ENCODE measurements at regions not wholly inside any gene's neighbourhood (a gene's known extent, or its start where the extent isn't known, plus 50 kb on each side); places are given as distances from the start of the nearest gene placed in this dataset.

DNA sequence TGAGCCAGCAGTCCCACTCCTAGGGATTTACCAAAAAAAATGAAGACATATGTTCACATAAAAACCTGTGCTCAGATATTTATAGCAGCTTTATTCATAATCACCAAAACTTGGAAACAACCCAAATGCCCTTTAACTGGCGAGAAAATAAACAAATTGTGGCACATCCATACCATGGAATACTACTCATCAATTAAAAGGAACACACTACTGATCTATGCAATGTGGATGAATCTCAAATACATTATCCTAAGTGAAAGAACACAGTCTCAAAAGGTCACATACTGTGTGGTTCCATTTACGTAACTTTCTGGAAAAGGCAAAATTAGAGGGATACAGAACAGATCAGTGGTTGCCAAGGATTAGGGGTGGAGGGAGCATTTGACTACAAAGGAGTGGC lies 394.5 kb downstream of the SHQ1 start:
- Mint-ChIP-seq H3K4me3 (no peak overlapping the region), H3K27ac (no peak overlapping the region), H3K4me1 (peaks cover 18% of the 10 kb centered on the region), H3K36me3 (no peaks in the 10 kb centered on the region), H3K9me3 (no peaks in the 10 kb centered on the region)
- no peak for DNase-seq (ENCODE audit: low spot score in 2 of 2)
- ATAC-seq, result no peak

DNA sequence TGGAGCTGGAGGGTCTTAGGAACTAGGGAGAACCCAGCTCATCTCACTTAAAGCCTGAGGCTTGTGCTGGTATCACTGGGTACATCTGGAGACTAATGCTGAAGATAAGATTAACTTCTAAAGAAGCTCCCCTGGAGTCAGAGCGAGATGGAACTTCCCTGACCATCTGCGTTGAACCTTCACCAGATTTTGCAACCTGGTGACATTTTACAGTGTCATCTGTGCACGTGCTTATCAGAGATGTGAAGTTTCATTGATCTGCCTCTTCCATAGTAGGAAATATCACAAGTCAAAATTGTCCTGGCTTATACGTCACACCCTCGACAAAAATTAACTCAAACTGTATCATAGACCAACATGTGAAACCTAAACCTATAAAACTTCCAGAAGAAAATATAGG lies 395.5 kb downstream of the SHQ1 start:
- Mint-ChIP-seq H3K27ac (no peak overlapping the region), H3K36me3 (peaks cover 2% of the 10 kb centered on the region), H3K4me1 (peaks cover 26% of the 10 kb centered on the region), H3K4me3 (no peak overlapping the region), H3K9me3 (no peaks in the 10 kb centered on the region)
- DNase-seq (ENCODE audit: low spot score in 2 of 2) (no peak), ATAC-seq (no peak)

DNA sequence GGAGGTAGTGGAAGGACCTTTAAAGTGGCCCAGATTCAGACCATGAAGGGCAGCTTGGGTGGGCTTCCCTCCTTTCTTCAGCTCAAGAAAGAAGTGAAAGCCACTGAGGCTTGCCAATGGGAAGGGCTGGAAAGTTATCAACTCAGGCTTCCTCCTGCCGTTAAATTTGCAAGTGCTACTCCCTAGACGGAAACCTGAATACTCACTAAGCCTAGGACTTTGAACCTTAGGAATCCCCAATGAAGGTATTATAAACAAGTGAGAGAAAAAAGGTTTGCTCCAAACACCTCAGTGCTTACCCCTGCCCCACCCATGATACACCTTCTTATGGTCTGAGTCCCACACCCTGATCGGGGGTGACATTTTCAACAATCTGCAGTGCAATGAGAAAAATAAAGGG lies 396.4 kb downstream of the SHQ1 start:
- Mint-ChIP-seq H3K27ac (no peak overlapping the region), H3K9me3 (no peaks in the 10 kb centered on the region), H3K4me3 (no peak overlapping the region), H3K4me1 (peaks cover 26% of the 10 kb centered on the region), H3K36me3 (peaks cover 7% of the 10 kb centered on the region)
- DNase-seq (ENCODE audit: low spot score in 2 of 2) (no peak), ATAC-seq (no peak)

DNA sequence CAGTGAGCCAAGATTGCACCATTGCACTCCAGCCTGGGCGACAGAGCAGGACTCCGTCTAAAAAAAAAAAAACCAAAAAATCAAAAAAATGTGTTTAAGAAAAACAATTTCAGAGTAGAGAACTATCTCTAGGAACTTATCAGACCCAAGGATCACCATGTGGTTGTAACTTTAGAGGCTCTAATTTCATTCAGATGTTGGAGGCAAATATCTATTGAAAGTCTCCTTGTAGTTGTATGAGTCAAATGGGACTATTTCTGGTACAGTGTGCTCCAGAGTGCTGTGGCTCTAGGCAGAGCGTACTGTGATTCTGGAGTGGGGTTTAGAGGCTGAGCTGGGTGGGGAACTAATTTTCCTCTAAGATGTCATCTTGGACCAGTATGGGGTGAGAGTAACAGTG lies 398.7 kb downstream of the SHQ1 start:
- Mint-ChIP-seq H3K9me3 (no peaks in the 10 kb centered on the region), H3K4me3 (no peak overlapping the region), H3K36me3 (peaks cover 29% of the 10 kb centered on the region), H3K4me1 (peaks cover 28% of the 10 kb centered on the region), H3K27ac (no peak overlapping the region)
- ATAC-seq (no peak), DNase-seq (ENCODE audit: low spot score in 2 of 2) (no peak)

DNA sequence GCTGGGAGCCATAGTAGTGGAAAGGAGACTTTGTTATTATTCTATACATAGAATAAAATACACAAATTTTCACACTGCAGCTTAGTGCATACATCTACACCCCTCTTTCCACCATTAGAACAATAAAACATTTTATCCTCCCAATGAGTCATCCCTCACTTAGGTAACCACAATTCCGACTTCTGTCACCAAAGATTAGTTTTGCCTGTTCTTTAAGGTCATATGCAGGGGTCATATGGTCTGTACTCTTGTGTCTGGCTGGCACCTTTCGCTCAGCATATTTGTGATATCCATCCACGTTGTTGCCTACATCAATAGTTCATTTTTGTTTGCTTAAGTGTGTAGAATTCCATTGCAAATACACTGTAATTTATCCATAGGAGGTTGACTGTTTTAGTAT lies 399.4 kb downstream of the SHQ1 start:
- ATAC-seq, result no peak
- peaks cover 35% of the 10 kb centered on the region for H3K4me1 Mint-ChIP-seq
- no peak overlapping the region for H3K27ac Mint-ChIP-seq
- no peaks in the 10 kb centered on the region for H3K9me3 Mint-ChIP-seq
- peaks cover 36% of the 10 kb centered on the region for H3K36me3 Mint-ChIP-seq
- DNase-seq (ENCODE audit: low spot score in 2 of 2), result no peak
- H3K4me3 Mint-ChIP-seq, result no peak overlapping the region

DNA sequence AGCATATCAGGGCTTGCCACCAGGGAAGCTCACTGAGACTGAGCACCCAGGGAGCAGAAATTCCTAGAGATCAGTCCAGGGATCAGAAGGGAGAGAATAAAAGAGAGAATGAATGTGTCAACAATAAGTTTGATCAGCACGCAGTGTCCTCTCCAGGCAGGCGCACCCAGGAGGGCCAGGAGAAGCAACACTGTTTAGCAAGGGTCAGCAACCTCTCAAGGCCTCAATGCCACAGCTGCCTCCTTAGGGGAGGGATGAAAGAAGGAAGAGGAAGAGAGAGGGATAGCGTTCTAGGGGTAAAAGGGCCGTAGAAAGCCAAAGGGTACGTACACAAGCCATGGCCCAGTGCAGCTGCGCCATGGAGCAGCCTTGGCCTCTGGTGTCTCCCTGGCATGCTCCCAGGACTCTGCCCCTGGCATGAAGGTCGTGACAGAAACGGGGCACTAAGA lies 399.8 kb downstream of the SHQ1 start:
- no peak overlapping the region for H3K27ac Mint-ChIP-seq
- peaks cover 40% of the 10 kb centered on the region for H3K36me3 Mint-ChIP-seq
- ATAC-seq, result no peak
- DNase-seq (ENCODE audit: low spot score in 2 of 2), result no peak
- H3K4me3 Mint-ChIP-seq, result peak overlapping the region; percentile 60
- peaks cover 39% of the 10 kb centered on the region for H3K4me1 Mint-ChIP-seq
- no peaks in the 10 kb centered on the region for H3K9me3 Mint-ChIP-seq

DNA sequence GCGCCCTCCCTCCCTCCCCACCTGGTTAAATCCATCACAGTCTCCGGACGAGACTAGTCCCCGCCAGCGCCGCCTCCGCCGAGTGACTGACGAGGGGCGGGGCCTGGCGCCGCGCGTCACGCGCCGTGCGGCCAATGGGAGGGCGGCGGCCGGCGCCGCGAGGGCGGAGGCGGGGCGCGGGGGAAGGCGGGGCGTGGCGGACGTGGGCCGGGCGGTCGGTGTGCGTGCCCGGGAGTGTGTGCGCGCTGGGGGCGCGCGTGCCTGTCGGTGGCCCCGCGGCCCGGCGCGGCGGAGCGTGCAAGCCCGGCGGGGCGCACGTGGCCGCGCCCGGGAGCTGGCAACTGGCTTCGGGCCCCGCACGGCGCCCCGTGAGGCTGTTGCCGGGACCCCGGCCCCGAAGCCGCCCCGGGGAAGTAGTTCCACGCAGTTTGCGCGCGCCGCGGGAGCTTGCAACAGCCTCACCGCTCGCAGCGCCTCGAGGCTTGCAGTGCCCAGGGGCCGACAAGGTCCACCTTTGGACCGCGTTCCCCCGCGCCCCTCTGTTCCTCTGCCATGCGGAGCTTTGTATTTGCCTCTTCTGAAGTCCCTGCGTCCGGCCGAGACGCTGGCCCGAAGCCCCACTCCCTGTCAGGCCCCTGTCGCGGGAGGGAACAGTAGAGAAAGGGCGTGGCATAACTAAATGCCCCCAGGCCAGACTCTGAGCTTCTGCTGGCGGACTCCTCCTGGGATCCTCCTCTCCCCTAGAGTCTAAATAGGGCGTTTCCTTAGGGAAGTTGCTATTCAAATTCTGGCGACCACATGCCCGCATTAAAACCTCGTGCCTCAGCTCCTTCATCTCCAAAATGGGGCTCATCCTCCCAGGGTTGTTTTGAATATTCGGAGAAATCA lies 400.9 kb downstream of the SHQ1 start:
- H3K9me3 Mint-ChIP-seq, result no peaks in the 10 kb centered on the region
- peaks cover 50% of the 10 kb centered on the region for H3K4me1 Mint-ChIP-seq
- peak overlapping the region; percentile 91 for H3K4me3 Mint-ChIP-seq
- ATAC-seq, result peak; percentile 88
- DNase-seq (ENCODE audit: low spot score in 2 of 2), result peak; percentile 93 to 94
- H3K27ac Mint-ChIP-seq, result peak overlapping the region; percentile 23
- H3K36me3 Mint-ChIP-seq, result peaks cover 51% of the 10 kb centered on the region

DNA sequence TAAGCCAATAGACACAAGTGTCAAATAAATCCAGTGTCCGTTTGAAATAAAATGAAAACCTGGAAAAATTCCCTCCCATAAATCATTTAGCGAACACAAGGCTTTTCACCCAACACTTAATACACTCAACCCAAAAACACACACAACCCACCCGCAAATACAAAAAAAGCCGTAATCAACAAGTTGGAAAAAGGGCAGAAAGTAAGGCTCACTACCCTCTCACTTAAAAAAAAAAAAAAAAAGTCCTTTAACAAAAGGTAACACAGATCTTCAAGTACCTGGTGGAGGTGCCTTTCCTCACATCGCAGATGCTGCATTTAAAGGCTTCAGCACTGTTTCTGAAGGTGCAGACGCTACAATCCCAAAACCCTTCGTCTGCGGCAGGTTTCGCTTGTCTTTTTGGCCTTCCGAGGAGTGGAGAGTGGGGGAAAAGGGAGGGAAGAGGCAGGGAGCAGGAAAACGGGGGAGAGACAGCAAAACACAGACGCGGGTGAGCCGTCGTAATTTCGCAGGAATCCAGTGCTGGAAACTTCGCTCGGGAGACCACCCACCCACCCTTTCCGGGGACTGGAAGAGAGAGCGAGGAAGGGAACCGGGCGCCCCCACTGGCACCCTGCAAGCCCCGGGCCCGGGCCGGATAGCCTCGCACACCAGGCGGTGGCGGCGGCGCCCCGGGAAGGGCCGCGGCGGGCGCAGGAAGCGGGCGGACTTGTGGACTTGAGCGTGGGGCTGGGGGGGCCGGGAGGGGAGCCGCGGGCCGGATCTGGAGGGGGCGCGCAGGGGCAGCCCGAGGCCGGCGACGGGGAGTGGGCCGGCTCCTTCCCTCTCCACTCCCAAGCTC lies 401.8 kb downstream of the SHQ1 start, which contains the start of gene RYBP:
TSS of gene RYBP (minus strand) at position 404 of the 841 bp plus-strand sequence.
- H3K4me1 Mint-ChIP-seq, result peaks cover 59% of the 10 kb centered on the region
- ATAC-seq, result peak; percentile 36
- H3K4me3 Mint-ChIP-seq, result peak within 1 kb of the TSS; percentile 91
- DNase-seq (ENCODE audit: low spot score in 2 of 2), result peak in 1 of 2 donors; percentile 74
- peak within 1 kb of the TSS; percentile 97 for H3K27ac Mint-ChIP-seq
- no peaks in the 10 kb centered on the region for H3K9me3 Mint-ChIP-seq
- peaks cover 60% of the 10 kb centered on the region for H3K36me3 Mint-ChIP-seq

DNA sequence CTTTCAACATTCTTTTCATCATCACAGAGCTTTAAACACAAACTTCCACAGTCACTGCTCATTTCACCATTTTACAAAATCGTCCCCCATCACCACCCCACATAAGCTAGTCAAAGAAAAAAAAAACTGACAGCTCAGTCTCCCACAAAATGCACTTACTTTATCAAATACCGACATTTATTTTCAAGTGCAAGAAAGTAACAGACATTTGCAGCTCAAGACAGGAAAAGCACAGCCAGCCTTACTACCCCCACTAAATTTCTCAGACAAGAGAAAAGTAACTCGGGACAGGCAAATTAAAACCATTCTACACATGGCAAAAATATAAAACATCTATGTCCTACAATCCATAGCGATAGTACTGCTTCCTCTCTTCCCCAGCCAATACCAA lies 402.4 kb downstream of the SHQ1 start:
- DNase-seq (ENCODE audit: low spot score in 2 of 2) (no peak), ATAC-seq (no peak)
- H3K27ac Mint-ChIP-seq, result peak overlapping the region; percentile 97
- peaks cover 66% of the 10 kb centered on the region for H3K36me3 Mint-ChIP-seq
- no peaks in the 10 kb centered on the region for H3K9me3 Mint-ChIP-seq
- peaks cover 65% of the 10 kb centered on the region for H3K4me1 Mint-ChIP-seq
- H3K4me3 Mint-ChIP-seq, result peak overlapping the region; percentile 91

DNA sequence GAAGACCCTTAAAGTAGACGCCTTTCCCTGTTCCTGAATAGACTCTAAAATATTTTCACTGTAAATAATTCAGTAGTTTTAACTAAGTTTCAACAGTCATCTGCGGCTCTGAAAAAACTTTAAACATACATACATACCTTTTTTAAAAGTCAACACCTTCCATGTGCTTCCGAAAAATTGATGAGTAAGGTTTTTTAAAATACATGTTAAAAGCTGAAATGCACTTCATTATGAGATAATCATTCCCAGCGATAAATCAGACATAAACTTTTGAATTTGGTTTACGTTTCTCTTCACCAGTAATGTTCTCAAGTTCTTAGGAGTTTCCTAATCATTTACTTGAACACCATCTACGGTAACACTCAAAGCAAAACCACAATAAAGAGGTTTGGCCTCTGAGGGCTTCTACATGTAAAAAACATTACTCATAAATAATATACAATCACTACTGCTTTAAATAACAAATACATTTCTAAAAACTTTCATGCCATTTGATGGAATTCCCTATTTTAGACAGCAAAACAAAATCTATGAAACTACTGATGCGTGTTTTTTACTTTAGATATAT lies 403.5 kb downstream of the SHQ1 start:
- Mint-ChIP-seq H3K27ac (peak overlapping the region; percentile 97), H3K9me3 (no peaks in the 10 kb centered on the region), H3K4me3 (peak overlapping the region; percentile 91), H3K36me3 (peaks cover 77% of the 10 kb centered on the region), H3K4me1 (peaks cover 76% of the 10 kb centered on the region)
- no peak for DNase-seq (ENCODE audit: low spot score in 2 of 2)
- peak; percentile 48 for ATAC-seq

DNA sequence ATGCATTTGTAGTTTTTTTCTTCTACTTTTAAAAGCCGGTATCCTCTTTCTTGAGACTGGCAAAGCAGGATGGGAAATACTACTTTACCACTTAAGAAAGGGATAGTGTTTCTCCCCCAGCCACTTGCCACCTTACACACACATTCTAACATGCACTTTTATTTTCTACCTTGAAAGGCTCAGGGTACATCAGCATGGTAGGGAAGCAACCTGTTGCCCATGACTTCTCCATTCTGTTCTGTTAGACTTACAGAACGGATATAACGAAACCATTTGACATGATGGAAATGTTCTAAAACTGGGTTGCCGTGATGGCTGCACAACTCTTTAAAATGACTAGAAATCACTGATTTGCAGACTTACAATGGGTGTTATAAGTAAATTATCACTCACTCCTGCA lies 405.5 kb downstream of the SHQ1 start:
- Mint-ChIP-seq H3K9me3 (no peaks in the 10 kb centered on the region), H3K4me3 (peak overlapping the region; percentile 91), H3K36me3 (peaks cover 95% of the 10 kb centered on the region), H3K27ac (no peak overlapping the region), H3K4me1 (peaks cover 83% of the 10 kb centered on the region)
- peak in 1 of 2 donors; percentile 43 for DNase-seq (ENCODE audit: low spot score in 2 of 2)
- no peak for ATAC-seq

DNA sequence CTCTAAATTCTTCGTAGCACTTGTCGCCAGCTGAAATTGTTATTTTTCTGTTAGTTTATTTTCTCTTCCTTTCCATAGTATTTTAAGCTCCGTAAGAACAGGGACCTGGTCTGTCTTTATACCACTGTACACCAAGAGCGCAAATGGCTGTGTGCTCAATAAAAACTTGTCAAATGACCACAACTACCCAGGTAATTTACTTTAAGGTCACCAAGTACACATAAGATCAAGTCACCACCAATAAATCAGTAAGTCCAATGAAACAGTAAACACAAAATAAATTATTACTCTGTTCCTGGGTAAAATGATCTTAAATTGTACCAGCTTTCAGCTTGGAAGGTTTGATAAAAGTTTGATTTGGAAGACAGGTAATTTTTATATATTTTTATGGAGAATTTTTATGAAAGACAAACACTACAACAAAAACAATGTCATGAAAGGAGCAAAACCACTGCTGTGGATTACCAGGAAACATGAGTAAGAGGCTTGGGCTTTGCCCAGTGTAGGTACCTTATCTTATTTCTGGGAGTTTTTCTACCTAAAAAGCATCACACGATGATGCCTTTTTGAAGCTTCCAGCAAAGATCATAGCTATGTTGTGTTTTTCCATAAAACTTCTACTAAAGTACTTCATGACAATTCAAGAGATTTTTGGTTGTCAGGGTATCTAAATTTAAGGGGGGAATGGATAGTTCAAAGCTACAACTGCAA lies 406.8 kb downstream of the SHQ1 start:
- DNase-seq (ENCODE audit: low spot score in 2 of 2) (peak in 1 of 2 donors; percentile 13), ATAC-seq (no peak)
- H3K27ac Mint-ChIP-seq, result no peak overlapping the region
- peaks cover 100% of the 10 kb centered on the region for H3K36me3 Mint-ChIP-seq
- peak overlapping the region; percentile 91 for H3K4me3 Mint-ChIP-seq
- no peaks in the 10 kb centered on the region for H3K9me3 Mint-ChIP-seq
- H3K4me1 Mint-ChIP-seq, result peaks cover 92% of the 10 kb centered on the region

DNA sequence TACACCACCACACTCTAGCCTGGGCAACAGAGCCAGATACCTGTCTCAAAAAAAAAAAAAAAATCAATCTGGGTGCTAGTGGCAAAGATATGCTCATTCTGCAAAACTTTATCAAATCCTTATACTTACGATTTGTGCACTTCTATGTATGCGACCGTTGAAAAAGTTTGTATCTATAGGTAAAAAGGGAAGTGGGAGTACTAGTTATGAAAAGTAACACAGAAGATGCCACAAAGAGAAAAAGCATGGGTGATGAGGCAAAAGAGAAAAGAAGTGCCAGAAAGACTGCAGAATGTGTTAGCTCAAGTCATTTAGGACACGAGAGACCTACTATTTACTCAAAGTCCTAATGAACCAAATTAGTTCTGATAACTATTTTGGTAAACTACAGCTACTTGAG lies 407.8 kb downstream of the SHQ1 start:
- Mint-ChIP-seq H3K36me3 (peaks cover 100% of the 10 kb centered on the region), H3K4me1 (peaks cover 83% of the 10 kb centered on the region), H3K9me3 (no peaks in the 10 kb centered on the region), H3K27ac (no peak overlapping the region), H3K4me3 (no peak overlapping the region)
- DNase-seq (ENCODE audit: low spot score in 2 of 2) (no peak), ATAC-seq (no peak)

DNA sequence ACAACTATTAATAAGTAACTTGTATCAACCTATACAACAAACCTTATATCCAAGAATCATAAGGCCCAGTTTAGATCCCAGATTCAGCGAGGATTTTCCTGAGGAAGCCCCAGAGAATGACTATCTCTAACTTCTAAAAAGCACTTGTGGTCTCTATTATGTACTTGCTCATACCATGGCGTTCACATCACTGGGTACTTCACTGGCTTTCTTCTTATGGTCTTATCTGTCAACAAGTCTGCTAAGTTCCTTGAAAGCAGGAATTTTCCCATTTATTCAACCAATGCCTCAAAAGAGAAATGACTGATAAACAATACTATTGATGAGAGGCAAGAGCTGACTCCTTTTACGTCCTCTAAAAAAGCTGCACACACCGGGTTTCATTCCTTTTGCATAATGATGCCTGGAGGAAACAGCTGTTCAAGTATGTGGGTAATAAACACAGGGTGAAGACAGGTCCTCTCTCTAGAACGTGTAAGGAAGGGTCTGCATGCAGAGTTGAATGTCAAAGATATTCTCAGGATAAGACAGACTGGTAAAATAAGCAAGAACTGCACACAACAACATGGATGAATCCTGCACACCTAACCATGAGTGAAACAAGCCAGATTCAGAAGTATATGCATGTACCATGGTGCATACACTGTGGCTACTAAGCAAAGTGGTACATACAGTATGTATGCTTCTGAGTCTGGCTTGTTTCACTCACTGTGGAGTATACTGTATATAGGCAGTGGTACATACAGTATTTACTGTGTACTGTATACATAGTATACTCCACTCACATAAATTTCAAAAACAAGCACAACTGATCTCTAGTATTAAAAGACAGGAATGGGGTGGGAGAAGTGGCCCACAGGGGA lies 408.7 kb downstream of the SHQ1 start:
- H3K36me3 Mint-ChIP-seq, result peaks cover 100% of the 10 kb centered on the region
- peaks cover 83% of the 10 kb centered on the region for H3K4me1 Mint-ChIP-seq
- no peaks in the 10 kb centered on the region for H3K9me3 Mint-ChIP-seq
- no peak for ATAC-seq
- DNase-seq (ENCODE audit: low spot score in 2 of 2), result peak in 1 of 2 donors; percentile 35
- no peak overlapping the region for H3K27ac Mint-ChIP-seq
- no peak overlapping the region for H3K4me3 Mint-ChIP-seq
